ENCODE measurements at regions not wholly inside any gene's neighbourhood (a gene's known extent, or its start where the extent isn't known, plus 50 kb on each side); places are given as distances from the start of the nearest gene placed in this dataset.

GRCh38 chr2:234679741-234680687, 183.1 kb upstream of the ARL4C start:
- no peaks in the 10 kb centered on the region for H3K4me1 ChIP-seq (ENCODE audit: control insufficient read depth, insufficient read depth, low read length)
- H3K4me3 ChIP-seq (ENCODE audit: low read depth, low read length) = no peak overlapping the region
- H3K36me3 ChIP-seq (ENCODE audit: control insufficient read depth in 2 of 2, insufficient read depth in 1 of 2, low read length in 2 of 2) = no peaks in the 10 kb centered on the region
- ChIA-PET CTCF (interaction anchor here (0.6 to 1.4 kb wide), 3 partner anchors 69 to 427 kb away, joined by 3 to 4 read pairs (median 3); no protein-coding TSS in a partner anchor), POLR2A (no interaction called here)
- H3K9me3 ChIP-seq (ENCODE audit: control insufficient read depth, insufficient read depth, low read depth, low read length) = no peaks in the 10 kb centered on the region
- TF ChIP-seq ZXDB (tag by site-specific recombination; IDR thresholded peaks at IDR 0.05) = no peak
- no peak overlapping the region for H3K27ac ChIP-seq (ENCODE audit: extremely low read depth, low read depth, low read length)

- no peaks in the 10 kb centered on the region for H3K36me3 ChIP-seq (ENCODE audit: control insufficient read depth in 2 of 2, insufficient read depth in 1 of 2, low read length in 2 of 2)
- H3K4me3 ChIP-seq (ENCODE audit: low read depth, low read length) = no peak overlapping the region
- ChIA-PET POLR2A (no interaction called here), CTCF (interaction anchor here (1.4 kb wide), 1 partner anchor 428 kb away, joined by 3 read pairs; no protein-coding TSS in a partner anchor)
- TF ChIP-seq ZNF792 (tag by site-specific recombination; IDR thresholded peaks at IDR 0.05) = no peak
- no peak for TF ChIP-seq ZNF561 (tag by site-specific recombination; IDR thresholded peaks at IDR 0.05; ENCODE audit: borderline replicate concordance)
- TF ChIP-seq HOXC10 (CRISPR knock-in tag; IDR thresholded peaks at IDR 0.05) = no peak
- TF ChIP-seq ZNF785 (tag by site-specific recombination; IDR thresholded peaks at IDR 0.05) = no peak
- no peak for TF ChIP-seq ZEB2 (tag by site-specific recombination; IDR thresholded peaks at IDR 0.05)
- no peak for TF ChIP-seq ZSCAN30 (tag by site-specific recombination; IDR thresholded peaks at IDR 0.05)
- TF ChIP-seq INSM2 (tag by site-specific recombination; IDR thresholded peaks at IDR 0.05) = no peak
- TF ChIP-seq ZBTB48 (tag by site-specific recombination; IDR thresholded peaks at IDR 0.05) = no peak
- TF ChIP-seq OSR2 (tag by site-specific recombination; IDR thresholded peaks at IDR 0.05) = no peak
- no peak for TF ChIP-seq ZXDB (tag by site-specific recombination; IDR thresholded peaks at IDR 0.05)
- no peak for TF ChIP-seq ZNF558 (tag by site-specific recombination; IDR thresholded peaks at IDR 0.05)
- no peak for TF ChIP-seq ZNF2 (tag by site-specific recombination; IDR thresholded peaks at IDR 0.05)
- no peak for TF ChIP-seq TRIM28 (IDR thresholded peaks at IDR 0.05; ENCODE audit: borderline replicate concordance, low read length)
- no peak for TF ChIP-seq ZNF513 (tag by site-specific recombination; IDR thresholded peaks at IDR 0.05)
- TF ChIP-seq ZNF621 (tag by site-specific recombination; IDR thresholded peaks at IDR 0.05) = no peak
- TF ChIP-seq, protein P1, sequence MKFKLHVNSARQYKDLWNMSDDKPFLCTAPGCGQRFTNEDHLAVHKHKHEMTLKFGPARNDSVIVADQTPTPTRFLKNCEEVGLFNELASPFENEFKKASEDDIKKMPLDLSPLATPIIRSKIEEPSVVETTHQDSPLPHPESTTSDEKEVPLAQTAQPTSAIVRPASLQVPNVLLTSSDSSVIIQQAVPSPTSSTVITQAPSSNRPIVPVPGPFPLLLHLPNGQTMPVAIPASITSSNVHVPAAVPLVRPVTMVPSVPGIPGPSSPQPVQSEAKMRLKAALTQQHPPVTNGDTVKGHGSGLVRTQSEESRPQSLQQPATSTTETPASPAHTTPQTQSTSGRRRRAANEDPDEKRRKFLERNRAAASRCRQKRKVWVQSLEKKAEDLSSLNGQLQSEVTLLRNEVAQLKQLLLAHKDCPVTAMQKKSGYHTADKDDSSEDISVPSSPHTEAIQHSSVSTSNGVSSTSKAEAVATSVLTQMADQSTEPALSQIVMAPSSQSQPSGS (tag by site-specific recombination; IDR thresholded peaks at IDR 0.05; ENCODE audit: low read depth) = no peak
- no peak for TF ChIP-seq ZNF416 (tag by site-specific recombination; IDR thresholded peaks at IDR 0.05)
- TF ChIP-seq ZNF248 (tag by site-specific recombination; IDR thresholded peaks at IDR 0.05) = no peak
- TF ChIP-seq, protein P2, sequence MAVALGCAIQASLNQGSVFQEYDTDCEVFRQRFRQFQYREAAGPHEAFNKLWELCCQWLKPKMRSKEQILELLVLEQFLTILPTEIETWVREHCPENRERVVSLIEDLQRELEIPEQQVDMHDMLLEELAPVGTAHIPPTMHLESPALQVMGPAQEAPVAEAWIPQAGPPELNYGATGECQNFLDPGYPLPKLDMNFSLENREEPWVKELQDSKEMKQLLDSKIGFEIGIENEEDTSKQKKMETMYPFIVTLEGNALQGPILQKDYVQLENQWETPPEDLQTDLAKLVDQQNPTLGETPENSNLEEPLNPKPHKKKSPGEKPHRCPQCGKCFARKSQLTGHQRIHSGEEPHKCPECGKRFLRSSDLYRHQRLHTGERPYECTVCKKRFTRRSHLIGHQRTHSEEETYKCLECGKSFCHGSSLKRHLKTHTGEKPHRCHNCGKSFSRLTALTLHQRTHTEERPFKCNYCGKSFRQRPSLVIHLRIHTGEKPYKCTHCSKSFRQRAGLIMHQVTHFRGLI (tag by site-specific recombination; IDR thresholded peaks at IDR 0.05) = no peak
- TF ChIP-seq ZNF398 (tag by site-specific recombination; IDR thresholded peaks at IDR 0.05) = no peak
- H3K4me1 ChIP-seq (ENCODE audit: control insufficient read depth, insufficient read depth, low read length) = no peaks in the 10 kb centered on the region
- no peak overlapping the region for H3K27ac ChIP-seq (ENCODE audit: extremely low read depth, low read depth, low read length)
- no peaks in the 10 kb centered on the region for H3K9me3 ChIP-seq (ENCODE audit: control insufficient read depth, insufficient read depth, low read depth, low read length)
Measured at GRCh38 chr2:234679301-234679740, 182.4 kb upstream of the ARL4C start.

Data from HEK293 (cell line).